ENCODE measurements at regions not wholly inside any gene's neighbourhood (a gene's known extent, or its start where the extent isn't known, plus 50 kb on each side); places are given as distances from the start of the nearest gene placed in this dataset.

GRCh38 chr7:68143345-68143744 lies 1146.7 kb downstream of the TYW1 start:
- Histone ChIP-seq H3K27me3 (ENCODE audit: low read depth) (no peaks in the 10 kb centered on the region), H3K4me3 (no peak overlapping the region), H3K9me3 (peaks cover 21% of the 10 kb centered on the region), H3K36me3 (no peaks in the 10 kb centered on the region), H3K4me1 (no peaks in the 10 kb centered on the region), H3K27ac (no peak overlapping the region)
- no peak for DNase-seq
- intact Hi-C loops (cut with DNase I): no loop called here
- ATAC-seq: no peak
- TF ChIP-seq CTCF (IDR thresholded peaks at IDR 0.05): no peak

GRCh38 chr7:68146983-68147382 lies 1150.3 kb downstream of the TYW1 start:
- Histone ChIP-seq H3K4me3 (no peak overlapping the region), H3K27me3 (ENCODE audit: low read depth) (peaks cover 11% of the 10 kb centered on the region), H3K9me3 (peaks cover 21% of the 10 kb centered on the region), H3K4me1 (no peaks in the 10 kb centered on the region), H3K27ac (no peak overlapping the region), H3K36me3 (no peaks in the 10 kb centered on the region)
- no peak for TF ChIP-seq CTCF (IDR thresholded peaks at IDR 0.05)
- ATAC-seq (no peak), DNase-seq (no peak)
- intact Hi-C loops (cut with DNase I): no loop called here

GRCh38 chr7:68147614-68148238 lies 1151.1 kb downstream of the TYW1 start:
- ATAC-seq (no peak), DNase-seq (no peak)
- H3K4me1 ChIP-seq: no peaks in the 10 kb centered on the region
- TF ChIP-seq CTCF (IDR thresholded peaks at IDR 0.05): no peak
- no peak overlapping the region for H3K4me3 ChIP-seq
- no peaks in the 10 kb centered on the region for H3K36me3 ChIP-seq
- intact Hi-C loops (cut with DNase I): no loop called here
- peaks cover 19% of the 10 kb centered on the region for H3K9me3 ChIP-seq
- H3K27ac ChIP-seq: no peak overlapping the region
- peaks cover 11% of the 10 kb centered on the region for H3K27me3 ChIP-seq (ENCODE audit: low read depth)

- ATAC-seq: peak; percentile 59 to 71
- DNase-seq: no peak
- peaks cover 12% of the 10 kb centered on the region for H3K9me3 ChIP-seq
- no peak overlapping the region for H3K4me3 ChIP-seq
- intact Hi-C loops (cut with DNase I): no loop called here
- no peak for TF ChIP-seq CTCF (IDR thresholded peaks at IDR 0.05)
- H3K27ac ChIP-seq: no peak overlapping the region
- H3K27me3 ChIP-seq (ENCODE audit: low read depth): peaks cover 11% of the 10 kb centered on the region
- no peaks in the 10 kb centered on the region for H3K36me3 ChIP-seq
- H3K4me1 ChIP-seq: no peaks in the 10 kb centered on the region
Measured at GRCh38 chr7:68148440-68148839, 1151.8 kb downstream of the TYW1 start.

GRCh38 chr7:68152205-68152604 lies 1155.6 kb downstream of the TYW1 start:
- Histone ChIP-seq H3K27me3 (ENCODE audit: low read depth) (peaks cover 11% of the 10 kb centered on the region), H3K27ac (no peak overlapping the region), H3K4me3 (no peak overlapping the region), H3K4me1 (no peaks in the 10 kb centered on the region), H3K36me3 (no peaks in the 10 kb centered on the region), H3K9me3 (no peaks in the 10 kb centered on the region)
- no peak for DNase-seq
- no peak for TF ChIP-seq CTCF (IDR thresholded peaks at IDR 0.05)
- no peak for ATAC-seq
- intact Hi-C loops (cut with DNase I): no loop called here

All from lower lobe of right lung (tissue), 2 donors.